ENCODE measurements at regions not wholly inside any gene's neighbourhood (a gene's known extent, or its start where the extent isn't known, plus 50 kb on each side); places are given as distances from the start of the nearest gene placed in this dataset.

- DNase-seq (ENCODE audit: low read depth in 1 of 2, low spot score in 2 of 2), result no peak
- no peak overlapping the region for H3K4me3 ChIP-seq
- no peaks in the 10 kb centered on the region for H3K4me1 ChIP-seq (replicated peaks)
- H3K9me3 ChIP-seq (replicated peaks), result peaks cover 7% of the 10 kb centered on the region; the same call in 1 of the 2 replicates
- H3K36me3 ChIP-seq, result no peaks in the 10 kb centered on the region
- H3K27ac ChIP-seq, result no peak overlapping the region
- H3K27me3 ChIP-seq (replicated peaks), result no peaks in the 10 kb centered on the region
These were observed 385.3 kb upstream of the COBL start for GRCh38 chr7:51701935-51702334.

GRCh38 chr7:51700593-51701215 is 384.1 kb upstream of the COBL start:
- H3K27ac ChIP-seq, result no peak overlapping the region
- DNase-seq (ENCODE audit: low read depth in 1 of 2, low spot score in 2 of 2), result no peak
- no peaks in the 10 kb centered on the region for H3K27me3 ChIP-seq (replicated peaks)
- H3K9me3 ChIP-seq (replicated peaks), result peaks cover 7% of the 10 kb centered on the region; the same call in 1 of the 2 replicates
- H3K4me1 ChIP-seq (replicated peaks), result no peaks in the 10 kb centered on the region
- no peak overlapping the region for H3K4me3 ChIP-seq
- no peaks in the 10 kb centered on the region for H3K36me3 ChIP-seq

- no peaks in the 10 kb centered on the region; the same call in 1 of the 2 replicates for H3K9me3 ChIP-seq (replicated peaks)
- H3K27ac ChIP-seq, result no peak overlapping the region
- H3K4me3 ChIP-seq, result no peak overlapping the region
- no peak for DNase-seq (ENCODE audit: low read depth in 1 of 2, low spot score in 2 of 2)
- H3K27me3 ChIP-seq (replicated peaks), result no peaks in the 10 kb centered on the region
- H3K4me1 ChIP-seq (replicated peaks), result no peaks in the 10 kb centered on the region
- no peaks in the 10 kb centered on the region for H3K36me3 ChIP-seq
These were observed 376.6 kb upstream of the COBL start for GRCh38 chr7:51693258-51693657.

GRCh38 chr7:51689547-51689946 is 372.9 kb upstream of the COBL start:
- no peaks in the 10 kb centered on the region for H3K36me3 ChIP-seq
- no peak overlapping the region for H3K27ac ChIP-seq
- no peak for DNase-seq (ENCODE audit: low read depth in 1 of 2, low spot score in 2 of 2)
- H3K27me3 ChIP-seq (replicated peaks), result no peaks in the 10 kb centered on the region
- H3K4me3 ChIP-seq, result no peak overlapping the region
- H3K4me1 ChIP-seq (replicated peaks), result no peaks in the 10 kb centered on the region
- H3K9me3 ChIP-seq (replicated peaks), result no peaks in the 10 kb centered on the region

GRCh38 chr7:51685794-51686193 is 369.2 kb upstream of the COBL start:
- no peaks in the 10 kb centered on the region for H3K36me3 ChIP-seq
- no peak overlapping the region for H3K27ac ChIP-seq
- no peak for DNase-seq (ENCODE audit: low read depth in 1 of 2, low spot score in 2 of 2)
- H3K9me3 ChIP-seq (replicated peaks), result no peaks in the 10 kb centered on the region
- no peaks in the 10 kb centered on the region for H3K27me3 ChIP-seq (replicated peaks)
- H3K4me1 ChIP-seq (replicated peaks), result no peaks in the 10 kb centered on the region
- H3K4me3 ChIP-seq, result no peak overlapping the region

GRCh38 chr7:51680594-51681399 is 364.2 kb upstream of the COBL start:
- no peaks in the 10 kb centered on the region for H3K4me1 ChIP-seq (replicated peaks)
- H3K4me3 ChIP-seq, result no peak overlapping the region
- H3K27me3 ChIP-seq (replicated peaks), result no peaks in the 10 kb centered on the region
- H3K36me3 ChIP-seq, result no peaks in the 10 kb centered on the region
- H3K9me3 ChIP-seq (replicated peaks), result no peaks in the 10 kb centered on the region
- H3K27ac ChIP-seq, result no peak overlapping the region
- DNase-seq (ENCODE audit: low read depth in 1 of 2, low spot score in 2 of 2), result no peak

GRCh38 chr7:51679358-51679757 is 362.7 kb upstream of the COBL start:
- Histone ChIP-seq H3K27ac (no peak overlapping the region), H3K27me3 (replicated peaks) (no peaks in the 10 kb centered on the region), H3K36me3 (no peaks in the 10 kb centered on the region), H3K9me3 (replicated peaks) (no peaks in the 10 kb centered on the region; the same call in 1 of the 2 replicates), H3K4me3 (no peak overlapping the region), H3K4me1 (replicated peaks) (no peaks in the 10 kb centered on the region)
- DNase-seq (ENCODE audit: low read depth in 1 of 2, low spot score in 2 of 2), result no peak

- DNase-seq (ENCODE audit: low read depth in 1 of 2, low spot score in 2 of 2), result no peak
- H3K27ac ChIP-seq, result no peak overlapping the region
- H3K4me1 ChIP-seq (replicated peaks), result no peaks in the 10 kb centered on the region
- H3K27me3 ChIP-seq (replicated peaks), result no peaks in the 10 kb centered on the region
- no peaks in the 10 kb centered on the region; the same call in 1 of the 2 replicates for H3K9me3 ChIP-seq (replicated peaks)
- no peak overlapping the region for H3K4me3 ChIP-seq
- H3K36me3 ChIP-seq, result no peaks in the 10 kb centered on the region
These were observed 350.1 kb upstream of the COBL start for GRCh38 chr7:51666751-51667150.

- H3K27me3 ChIP-seq (replicated peaks), result no peaks in the 10 kb centered on the region
- no peaks in the 10 kb centered on the region for H3K36me3 ChIP-seq
- no peaks in the 10 kb centered on the region for H3K4me1 ChIP-seq (replicated peaks)
- no peak overlapping the region for H3K27ac ChIP-seq
- H3K4me3 ChIP-seq, result no peak overlapping the region
- no peak for DNase-seq (ENCODE audit: low read depth in 1 of 2, low spot score in 2 of 2)
- H3K9me3 ChIP-seq (replicated peaks), result no peaks in the 10 kb centered on the region; the same call in 1 of the 2 replicates
These were observed 349.7 kb upstream of the COBL start for GRCh38 chr7:51666266-51666665.

GRCh38 chr7:51665045-51665780 is 348.6 kb upstream of the COBL start:
- no peaks in the 10 kb centered on the region for H3K4me1 ChIP-seq (replicated peaks)
- no peak overlapping the region for H3K4me3 ChIP-seq
- no peaks in the 10 kb centered on the region for H3K36me3 ChIP-seq
- H3K9me3 ChIP-seq (replicated peaks), result no peaks in the 10 kb centered on the region; the same call in 1 of the 2 replicates
- H3K27ac ChIP-seq, result no peak overlapping the region
- no peak for DNase-seq (ENCODE audit: low read depth in 1 of 2, low spot score in 2 of 2)
- H3K27me3 ChIP-seq (replicated peaks), result no peaks in the 10 kb centered on the region

GRCh38 chr7:51660516-51660915 is 343.9 kb upstream of the COBL start:
- Histone ChIP-seq H3K4me3 (no peak overlapping the region), H3K27me3 (replicated peaks) (no peaks in the 10 kb centered on the region), H3K9me3 (replicated peaks) (no peaks in the 10 kb centered on the region), H3K4me1 (replicated peaks) (no peaks in the 10 kb centered on the region), H3K27ac (no peak overlapping the region), H3K36me3 (no peaks in the 10 kb centered on the region)
- no peak for DNase-seq (ENCODE audit: low read depth in 1 of 2, low spot score in 2 of 2)

- Histone ChIP-seq H3K27me3 (replicated peaks) (no peaks in the 10 kb centered on the region), H3K4me1 (replicated peaks) (no peaks in the 10 kb centered on the region), H3K9me3 (replicated peaks) (peaks cover 2% of the 10 kb centered on the region; the same call in 1 of the 2 replicates), H3K36me3 (no peaks in the 10 kb centered on the region), H3K27ac (no peak overlapping the region), H3K4me3 (no peak overlapping the region)
- DNase-seq (ENCODE audit: low read depth in 1 of 2, low spot score in 2 of 2), result no peak
These were observed 342.1 kb upstream of the COBL start for GRCh38 chr7:51658684-51659083.

- Histone ChIP-seq H3K9me3 (replicated peaks) (0 out of 2 replicates have a peak, but pooled peaks cover 6% of the 10 kb centered on the region), H3K27me3 (replicated peaks) (no peaks in the 10 kb centered on the region), H3K4me3 (no peak overlapping the region), H3K4me1 (replicated peaks) (no peaks in the 10 kb centered on the region), H3K36me3 (no peaks in the 10 kb centered on the region), H3K27ac (no peak overlapping the region)
- no peak for DNase-seq (ENCODE audit: low read depth in 1 of 2, low spot score in 2 of 2)
These were observed 331.3 kb upstream of the COBL start for GRCh38 chr7:51647931-51648351.

GRCh38 chr7:51647486-51647885 is 330.9 kb upstream of the COBL start:
- H3K4me1 ChIP-seq (replicated peaks), result no peaks in the 10 kb centered on the region
- no peak overlapping the region for H3K27ac ChIP-seq
- no peaks in the 10 kb centered on the region for H3K27me3 ChIP-seq (replicated peaks)
- 0 out of 2 replicates have a peak, but pooled peaks cover 6% of the 10 kb centered on the region for H3K9me3 ChIP-seq (replicated peaks)
- no peak overlapping the region for H3K4me3 ChIP-seq
- no peaks in the 10 kb centered on the region for H3K36me3 ChIP-seq
- DNase-seq (ENCODE audit: low read depth in 1 of 2, low spot score in 2 of 2), result no peak

Measured in SJSA1 (cell line).